Endothelial cell (in vitro differentiated cells): ENCODE measurements at regions not wholly inside any gene's neighbourhood (a gene's known extent, or its start where the extent isn't known, plus 50 kb on each side); places are given as distances from the start of the nearest gene placed in this dataset.

Experiments
- DNase-seq: peaks from one replicate; pipeline ENCODE4 v3.0.0; 2021; ENCODE audit warnings: low spot score
- H3K27ac Mint-ChIP-seq: one replicate; pipeline ENCODE4 v1.8.0; 2021; ENCODE audit warnings: mixed read lengths, inconsistent platforms; ENCODE audit not compliant: unreplicated experiment
- H3K27me3 Mint-ChIP-seq: one replicate; pipeline ENCODE4 v1.8.0; 2021; ENCODE audit warnings: mild to moderate bottlenecking, moderate library complexity, mixed read lengths, inconsistent platforms; ENCODE audit not compliant: unreplicated experiment
- H3K36me3 Mint-ChIP-seq: one replicate; pipeline ENCODE4 v1.8.0; 2021; ENCODE audit warnings: mild to moderate bottlenecking, low read depth, mixed read lengths, inconsistent platforms; ENCODE audit not compliant: unreplicated experiment
- H3K4me1 Mint-ChIP-seq: one replicate; pipeline ENCODE4 v1.8.0; 2021; ENCODE audit warnings: mild to moderate bottlenecking, mixed read lengths, inconsistent platforms; ENCODE audit not compliant: unreplicated experiment
- H3K4me3 Mint-ChIP-seq: one replicate; pipeline ENCODE4 v1.8.0; 2021; ENCODE audit warnings: mild to moderate bottlenecking, mixed read lengths, inconsistent platforms; ENCODE audit not compliant: unreplicated experiment
- H3K9me3 Mint-ChIP-seq: one replicate; pipeline ENCODE4 v1.8.0; 2021; ENCODE audit warnings: mixed read lengths, inconsistent platforms; ENCODE audit not compliant: unreplicated experiment
- TF ChIP-seq, protein P1 (sequence below): fragments of 200-600 bp; sonication (generic); IDR thresholded peaks from one replicate; pipeline ENCODE4 v1.5.0; 2021; ENCODE audit warnings: antibody characterized with exemption; ENCODE audit not compliant: unreplicated experiment

DNA sequence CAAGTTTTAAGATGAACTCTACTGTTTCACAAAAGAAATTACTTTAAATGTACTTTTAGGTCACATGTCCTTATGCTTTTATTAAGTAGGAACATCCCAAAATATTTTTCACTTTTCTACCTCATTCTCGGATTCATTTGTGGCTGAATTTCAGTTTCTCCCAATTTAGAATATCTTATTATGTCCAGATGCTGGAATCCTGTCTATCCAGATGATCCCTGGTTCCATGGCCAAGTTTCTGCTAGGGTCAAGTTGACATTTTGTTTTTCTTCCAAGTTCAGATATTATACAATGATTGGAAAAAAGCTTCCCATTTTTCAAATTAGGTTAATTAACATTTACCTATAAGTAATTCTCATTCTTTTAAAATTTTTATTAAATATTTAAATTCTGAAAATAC, 181.8 kb upstream of the SLC16A7 start:
- Mint-ChIP-seq H3K9me3 (no peaks in the 10 kb centered on the region), H3K4me3 (no peak overlapping the region), H3K27me3 (no peaks in the 10 kb centered on the region), H3K4me1 (no peaks in the 10 kb centered on the region), H3K27ac (no peak overlapping the region), H3K36me3 (no peaks in the 10 kb centered on the region)
- TF ChIP-seq, protein P1, sequence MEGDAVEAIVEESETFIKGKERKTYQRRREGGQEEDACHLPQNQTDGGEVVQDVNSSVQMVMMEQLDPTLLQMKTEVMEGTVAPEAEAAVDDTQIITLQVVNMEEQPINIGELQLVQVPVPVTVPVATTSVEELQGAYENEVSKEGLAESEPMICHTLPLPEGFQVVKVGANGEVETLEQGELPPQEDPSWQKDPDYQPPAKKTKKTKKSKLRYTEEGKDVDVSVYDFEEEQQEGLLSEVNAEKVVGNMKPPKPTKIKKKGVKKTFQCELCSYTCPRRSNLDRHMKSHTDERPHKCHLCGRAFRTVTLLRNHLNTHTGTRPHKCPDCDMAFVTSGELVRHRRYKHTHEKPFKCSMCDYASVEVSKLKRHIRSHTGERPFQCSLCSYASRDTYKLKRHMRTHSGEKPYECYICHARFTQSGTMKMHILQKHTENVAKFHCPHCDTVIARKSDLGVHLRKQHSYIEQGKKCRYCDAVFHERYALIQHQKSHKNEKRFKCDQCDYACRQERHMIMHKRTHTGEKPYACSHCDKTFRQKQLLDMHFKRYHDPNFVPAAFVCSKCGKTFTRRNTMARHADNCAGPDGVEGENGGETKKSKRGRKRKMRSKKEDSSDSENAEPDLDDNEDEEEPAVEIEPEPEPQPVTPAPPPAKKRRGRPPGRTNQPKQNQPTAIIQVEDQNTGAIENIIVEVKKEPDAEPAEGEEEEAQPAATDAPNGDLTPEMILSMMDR = no peak
- no peak for DNase-seq

DNA sequence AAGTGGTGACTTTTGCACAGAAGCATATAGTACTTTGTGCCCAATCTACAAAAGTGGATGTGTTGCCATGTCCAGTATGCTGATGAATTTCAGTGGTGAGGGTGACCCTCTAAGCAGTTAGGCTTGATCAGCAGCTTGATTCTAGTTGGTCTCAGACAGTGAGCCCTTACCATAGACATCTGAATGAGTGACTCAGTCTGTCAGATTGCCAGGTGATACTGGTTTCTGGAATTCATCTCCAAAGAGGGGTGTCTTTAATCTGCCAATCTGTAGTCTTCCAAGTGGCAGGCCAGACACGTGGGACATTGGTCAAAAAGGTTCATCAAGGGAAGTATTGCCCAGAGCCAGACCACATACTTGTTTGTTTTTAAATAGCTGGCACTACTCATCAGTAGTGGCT, 187.4 kb upstream of the SLC16A7 start:
- no peak for DNase-seq
- Mint-ChIP-seq H3K36me3 (no peaks in the 10 kb centered on the region), H3K4me1 (no peaks in the 10 kb centered on the region), H3K9me3 (no peaks in the 10 kb centered on the region), H3K27me3 (no peaks in the 10 kb centered on the region), H3K27ac (no peak overlapping the region), H3K4me3 (no peak overlapping the region)
- TF ChIP-seq, protein P1 = no peak

DNA sequence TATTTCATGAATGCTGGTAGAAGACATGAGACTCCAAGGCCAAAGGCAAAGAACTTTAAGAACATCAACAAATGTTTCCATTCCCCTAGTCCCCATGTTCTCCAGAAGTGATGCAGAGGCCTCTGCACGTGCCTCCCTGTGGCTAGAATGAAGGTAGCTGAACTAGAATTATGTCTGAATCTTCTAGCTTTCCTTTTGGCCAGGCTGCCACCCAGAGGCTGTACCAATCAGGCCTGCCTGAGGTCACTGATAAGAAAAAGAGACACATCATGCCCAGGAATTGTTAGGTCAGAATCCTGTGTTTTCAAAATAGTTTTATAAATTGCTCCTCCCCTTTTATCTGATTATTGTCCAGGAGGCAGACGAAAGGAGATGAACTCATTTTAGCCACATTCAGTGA, 188.0 kb upstream of the SLC16A7 start:
- no peaks in the 10 kb centered on the region for H3K36me3 Mint-ChIP-seq
- H3K4me1 Mint-ChIP-seq = no peaks in the 10 kb centered on the region
- no peak overlapping the region for H3K27ac Mint-ChIP-seq
- H3K27me3 Mint-ChIP-seq = no peaks in the 10 kb centered on the region
- TF ChIP-seq, protein P1 = no peak
- DNase-seq = no peak
- H3K9me3 Mint-ChIP-seq = no peaks in the 10 kb centered on the region
- no peak overlapping the region for H3K4me3 Mint-ChIP-seq

DNA sequence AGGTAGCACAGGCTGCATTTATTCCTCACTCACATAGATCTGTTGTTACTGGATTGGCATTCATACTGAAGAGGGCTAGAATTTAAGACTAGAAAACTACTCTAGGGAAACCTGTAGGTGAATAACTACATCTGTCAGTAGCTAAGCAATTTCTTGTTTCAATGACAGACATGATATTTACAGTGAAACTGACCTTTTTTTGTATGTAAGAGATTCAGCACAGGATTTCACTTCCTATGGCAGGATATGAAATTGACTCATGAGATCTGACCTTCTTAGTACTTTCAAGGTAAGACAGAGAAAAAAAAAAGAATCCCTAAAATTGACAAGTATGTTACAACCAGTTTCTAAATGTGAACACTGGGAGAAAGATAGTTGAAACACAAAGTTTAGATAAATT, 189.8 kb upstream of the SLC16A7 start:
- TF ChIP-seq, protein P1 = no peak
- Mint-ChIP-seq H3K36me3 (no peaks in the 10 kb centered on the region), H3K27ac (no peak overlapping the region), H3K27me3 (no peaks in the 10 kb centered on the region), H3K4me3 (no peak overlapping the region), H3K9me3 (no peaks in the 10 kb centered on the region), H3K4me1 (no peaks in the 10 kb centered on the region)
- no peak for DNase-seq

DNA sequence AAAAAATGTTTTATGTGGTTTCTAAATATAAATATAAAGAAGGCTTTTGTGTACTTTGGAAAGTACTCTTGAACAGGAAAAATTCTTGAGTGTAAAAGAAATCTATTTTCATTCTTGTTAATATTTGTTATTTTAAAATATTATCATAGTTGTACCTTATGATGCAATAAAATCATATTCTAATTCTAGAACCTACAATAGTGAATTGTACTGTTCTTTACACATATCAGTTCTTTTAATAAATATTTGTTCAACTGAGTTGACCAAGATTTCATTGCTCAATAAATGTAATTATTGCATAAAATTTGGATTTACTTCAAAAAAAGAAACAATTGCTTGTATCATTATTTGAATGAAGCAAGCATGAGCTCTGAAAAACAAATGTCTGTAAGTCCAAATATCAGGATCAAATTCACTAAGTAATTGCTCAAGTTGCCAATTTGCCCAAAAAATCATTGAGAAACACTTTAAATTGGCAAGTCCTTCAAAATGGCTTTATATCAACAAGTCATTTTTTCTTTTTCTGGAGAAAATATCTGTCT, 191.6 kb upstream of the SLC16A7 start:
- Mint-ChIP-seq H3K4me1 (no peaks in the 10 kb centered on the region), H3K36me3 (no peaks in the 10 kb centered on the region), H3K27ac (no peak overlapping the region), H3K27me3 (no peaks in the 10 kb centered on the region), H3K4me3 (no peak overlapping the region), H3K9me3 (no peaks in the 10 kb centered on the region)
- no peak for DNase-seq
- TF ChIP-seq, protein P1 = no peak
